SKM-1 (cell line): ENCODE measurements at regions not wholly inside any gene's neighbourhood (a gene's known extent, or its start where the extent isn't known, plus 50 kb on each side); places are given as distances from the start of the nearest gene placed in this dataset.
"Not testable (repeated sequence)": the region's sequence is repeated elsewhere in the genome, so short reads cannot be mapped to it uniquely, and the experiment has no call there.

Experiments used
- DNase-seq: peaks from one replicate; lab custom pipeline; 2025; ENCODE audit not compliant: unreplicated experiment; lab: John Stamatoyannopoulos, UW

GRCh38 chr1:83163879-83164475 lies 835.0 kb downstream of the TTLL7 start:
- not testable (repeated sequence) for DNase-seq

- not testable (repeated sequence) for DNase-seq
Observed at GRCh38 chr1:83158924-83159323, 840.0 kb downstream of the TTLL7 start.

DNA sequence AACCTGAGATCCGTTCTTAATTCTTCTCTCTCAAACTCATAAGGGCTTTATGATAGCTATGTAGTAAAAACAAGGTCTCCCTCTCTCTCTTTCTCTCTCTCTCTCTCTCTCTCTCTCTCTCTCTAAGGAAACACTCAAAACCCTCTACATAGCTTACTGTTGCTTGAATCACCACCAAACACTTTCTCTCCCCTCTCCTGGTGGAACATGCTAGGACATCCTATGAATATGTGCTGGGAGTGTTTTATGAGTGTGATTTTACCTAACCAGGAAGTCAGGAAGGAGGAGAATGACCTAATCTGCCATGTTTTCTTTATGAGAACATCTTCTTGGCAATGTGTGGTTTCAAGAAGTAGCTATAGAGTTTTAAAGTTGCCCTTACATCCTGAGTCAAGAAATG lies 844.6 kb downstream of the TTLL7 start:
- DNase-seq = not testable (repeated sequence)

DNA sequence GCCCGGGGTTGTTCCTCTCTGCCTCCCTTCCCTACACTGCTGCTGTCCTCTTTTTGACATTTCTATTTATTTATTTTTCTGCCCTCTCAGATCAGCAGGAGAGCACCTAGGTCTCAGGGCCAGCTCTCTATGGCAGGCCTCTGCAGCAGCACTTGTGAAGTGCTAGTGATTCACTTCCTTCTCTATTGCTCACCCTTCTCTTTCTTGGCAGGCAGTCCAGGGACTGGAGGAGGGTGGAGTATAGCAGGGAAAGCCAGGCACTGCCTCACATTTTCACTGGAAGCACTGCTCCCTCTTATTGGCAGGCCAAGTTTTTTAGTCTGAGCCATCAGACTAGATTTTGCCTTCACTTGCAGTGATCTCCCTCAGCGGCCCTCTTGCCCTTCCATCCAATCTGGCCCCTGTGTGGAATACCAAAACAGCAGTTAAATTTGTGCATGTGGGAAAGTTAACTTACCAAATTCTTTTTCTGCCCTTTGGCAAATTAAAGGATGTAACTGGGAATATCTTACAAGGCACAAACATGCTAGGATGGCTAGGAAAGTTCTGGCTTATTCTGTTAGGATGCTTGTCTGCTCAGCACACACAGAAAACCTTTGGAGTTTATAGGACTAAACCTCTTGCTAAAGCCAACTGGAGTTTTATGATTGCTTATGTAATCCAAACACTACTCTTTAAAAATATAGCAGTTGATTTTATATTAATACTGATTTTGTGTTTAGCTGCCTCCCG lies 847.6 kb downstream of the TTLL7 start:
- not testable (repeated sequence) for DNase-seq

GRCh38 chr1:83150479-83150878 lies 848.5 kb downstream of the TTLL7 start:
- DNase-seq = not testable (repeated sequence)

DNA sequence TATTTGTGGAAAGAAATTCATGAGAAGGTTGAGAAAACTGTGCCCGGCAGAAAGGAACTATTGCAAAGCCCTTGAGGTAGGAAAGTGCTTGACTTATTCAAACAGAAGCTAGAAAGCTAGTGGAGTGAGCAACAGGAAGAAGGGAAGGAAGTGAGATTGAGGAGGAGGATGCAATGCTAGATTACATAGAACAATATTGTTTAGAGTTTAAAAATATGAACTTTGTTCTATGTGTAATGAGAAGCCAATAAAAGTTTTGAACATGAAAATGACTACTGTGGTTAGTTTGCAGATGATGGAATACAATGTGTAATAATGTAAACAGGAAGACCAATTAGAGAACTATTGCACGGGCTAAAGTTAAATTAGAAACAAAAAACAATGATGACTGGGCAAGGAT lies 853.1 kb downstream of the TTLL7 start:
- DNase-seq = not testable (repeated sequence)

- DNase-seq = not testable (repeated sequence)
Observed at GRCh38 chr1:83142802-83143201, 856.1 kb downstream of the TTLL7 start.

GRCh38 chr1:83135524-83136157 lies 863.3 kb downstream of the TTLL7 start:
- not testable (repeated sequence) for DNase-seq

GRCh38 chr1:83134322-83135014 lies 864.5 kb downstream of the TTLL7 start:
- DNase-seq = not testable (repeated sequence)

GRCh38 chr1:83131692-83131955 lies 867.3 kb downstream of the TTLL7 start:
- DNase-seq = no peak

DNA sequence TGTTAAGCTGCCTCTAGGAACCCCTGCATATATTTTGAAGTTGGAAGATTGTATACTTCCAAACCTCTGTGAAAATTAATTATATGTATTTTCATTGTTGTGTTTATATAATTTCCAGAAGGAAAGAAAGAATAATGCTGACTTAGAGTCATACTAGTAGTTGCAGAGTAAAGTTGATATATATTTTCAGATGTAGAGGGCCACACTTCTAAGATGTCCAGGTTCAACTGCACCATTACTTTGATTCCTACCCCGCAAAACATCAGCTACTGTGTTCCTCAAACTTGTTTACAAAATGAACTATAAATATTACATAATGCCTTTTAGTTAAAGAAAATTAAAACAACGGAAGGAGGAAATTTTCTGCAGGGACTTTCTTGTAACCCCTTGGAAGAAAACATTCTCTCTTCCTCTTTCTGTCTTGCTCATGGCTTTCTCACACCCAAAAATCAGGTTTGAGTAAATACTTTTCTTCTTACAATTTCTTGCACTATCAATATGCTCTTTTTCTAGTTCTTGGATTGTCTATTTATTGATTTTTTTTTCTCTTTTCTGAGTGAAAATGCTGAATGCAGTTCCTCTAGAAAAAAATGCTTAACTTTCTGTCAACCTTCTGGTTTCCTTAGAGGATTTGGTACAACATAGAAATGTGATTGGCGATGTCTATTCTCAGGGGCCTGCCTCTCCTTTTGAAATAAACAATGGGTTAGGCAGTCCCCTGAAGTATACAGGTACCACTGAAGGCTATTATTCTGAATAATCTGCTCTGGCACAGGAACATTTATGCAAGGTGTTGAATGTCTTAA lies 867.8 kb downstream of the TTLL7 start:
- no peak for DNase-seq

- no peak for DNase-seq
Observed at GRCh38 chr1:83129107-83129506, 869.8 kb downstream of the TTLL7 start.

DNA sequence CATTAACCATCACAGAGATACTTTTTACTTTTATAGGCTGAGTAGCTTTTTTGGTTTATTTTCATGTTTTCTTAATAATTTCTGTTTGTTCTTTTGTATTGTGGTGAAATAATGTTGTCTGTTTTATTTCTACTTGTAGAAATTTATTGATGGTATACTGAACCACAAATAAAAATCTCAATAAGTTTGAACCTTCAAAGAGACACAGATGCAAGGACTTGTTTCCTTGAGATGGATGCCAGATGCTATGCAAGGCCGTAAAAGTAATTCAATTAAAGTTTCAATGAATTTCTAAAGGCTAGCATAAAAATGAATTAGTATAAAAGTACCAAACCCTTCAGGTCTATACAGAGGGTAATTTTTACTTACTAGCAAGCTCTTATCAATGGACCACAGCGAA lies 873.5 kb downstream of the TTLL7 start:
- DNase-seq = no peak

- DNase-seq = no peak
Observed at GRCh38 chr1:83123019-83123418, 875.9 kb downstream of the TTLL7 start.

GRCh38 chr1:83118472-83118871 lies 880.5 kb downstream of the TTLL7 start:
- DNase-seq = no peak

DNA sequence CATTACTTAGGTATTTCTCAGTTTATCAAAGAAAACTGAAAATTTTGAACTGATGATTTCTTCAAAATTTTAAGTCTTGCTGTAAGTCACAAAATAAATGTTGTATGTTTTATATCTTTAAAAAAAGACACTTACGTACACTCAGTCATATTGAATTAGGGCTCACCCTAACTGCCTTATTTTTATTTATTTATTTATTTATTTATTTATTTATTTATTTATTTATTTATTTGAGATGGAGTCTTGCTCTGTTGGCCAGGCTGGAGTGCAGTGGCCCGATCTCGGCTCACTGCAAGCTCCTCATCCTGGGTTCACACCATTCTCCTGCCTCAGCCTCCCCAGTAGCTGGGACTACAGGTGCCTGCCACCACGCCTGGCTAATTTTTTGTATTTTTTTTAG lies 881.9 kb downstream of the TTLL7 start:
- DNase-seq = not testable (repeated sequence)

DNA sequence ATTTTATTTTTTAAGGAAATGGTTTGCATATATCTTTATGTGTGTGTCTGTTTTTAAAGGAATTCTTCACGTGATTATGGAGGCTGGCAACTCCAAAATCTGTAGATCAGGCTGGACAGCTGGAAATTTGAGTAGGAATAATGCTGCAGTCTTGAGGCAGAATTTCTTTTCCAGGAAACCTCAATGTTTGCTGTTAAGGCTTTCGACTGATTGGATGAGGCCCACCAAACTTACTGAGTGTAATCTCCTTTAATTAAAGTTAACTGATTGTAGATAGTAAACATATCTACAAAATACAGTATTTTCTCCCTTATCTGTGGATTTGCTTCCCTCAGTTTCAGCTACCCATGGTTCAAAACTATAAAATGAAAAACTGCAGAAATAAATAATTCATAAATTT lies 883.1 kb downstream of the TTLL7 start:
- no peak for DNase-seq

- no peak for DNase-seq
Observed at GRCh38 chr1:83114136-83114834, 884.6 kb downstream of the TTLL7 start.

DNA sequence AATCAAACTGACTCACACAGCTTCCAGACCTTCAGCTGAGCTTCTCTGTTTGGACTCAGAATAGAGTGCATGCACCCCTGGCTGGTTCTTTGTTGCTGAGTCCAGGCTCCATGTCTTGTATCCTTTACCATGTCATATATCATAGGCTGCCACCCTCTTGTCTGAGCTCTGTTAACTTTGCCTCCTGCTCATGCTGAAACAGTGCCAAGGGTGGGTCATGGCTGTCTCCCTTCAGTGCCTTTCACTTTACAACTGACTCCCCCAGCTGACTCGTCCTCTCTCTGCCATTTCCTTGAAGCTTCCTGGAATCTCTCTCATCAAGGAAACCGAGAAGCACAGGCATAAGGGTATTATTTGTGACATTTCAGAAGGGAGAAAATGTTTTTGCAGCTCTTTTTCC lies 885.3 kb downstream of the TTLL7 start:
- no peak for DNase-seq

GRCh38 chr1:83112248-83112885 lies 886.6 kb downstream of the TTLL7 start:
- no peak for DNase-seq
